SK-MEL-5 (cell line): ENCODE measurements at regions not wholly inside any gene's neighbourhood (a gene's known extent, or its start where the extent isn't known, plus 50 kb on each side); places are given as distances from the start of the nearest gene placed in this dataset.

Source experiments
- DNase-seq: peaks from one replicate; pipeline ENCODE4 v3.0.0-alpha.2; 2016; ENCODE audit warnings: low read depth, low spot score
- in situ Hi-C: cut with HindIII; loops from 2 replicates; pipeline ENCODE4 v1.10.0; 2016; ENCODE audit warnings: low sequenced_read_pairs, high pct_unique_total_duplicates, low pct_unique_long_range_greater_than_20kb
- small RNA-seq, 2 experiments: library from RNA; depleted of rRNA; stranded (forward); fragments of <200 nt; gene quantifications; one replicate each; pipeline ENCODE3, GENCODE V24; 2014

DNA sequence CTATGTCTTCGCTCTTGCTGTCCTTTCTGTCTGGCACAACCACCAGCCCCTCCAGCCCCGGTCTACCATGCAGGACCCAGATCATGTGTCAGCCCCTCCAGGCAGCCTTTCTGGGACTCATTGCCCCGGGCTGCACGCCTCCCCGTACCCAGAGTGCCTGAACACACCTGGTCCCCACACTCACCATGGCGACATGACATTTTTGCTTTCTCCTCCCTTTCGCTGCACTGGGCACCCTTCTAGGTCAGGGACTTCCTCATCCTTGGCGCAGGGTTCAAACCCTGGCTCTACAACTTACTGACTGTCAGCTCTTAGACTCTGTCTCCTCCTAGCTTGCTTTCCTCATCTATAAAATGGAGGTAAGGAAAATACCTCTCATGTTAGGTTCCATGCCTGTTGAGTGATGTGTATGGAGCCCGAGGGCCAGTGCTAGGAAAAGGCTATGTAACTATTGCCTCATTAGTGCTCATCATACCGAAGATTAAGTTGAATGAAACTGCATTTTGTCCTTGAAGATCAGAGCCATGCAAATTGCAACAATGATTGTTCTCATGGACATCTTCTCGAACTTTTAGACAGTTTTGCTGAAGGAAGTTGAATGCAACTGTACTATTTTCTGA is 49.7 kb upstream of the TIAM2 start:
- in situ Hi-C loops: no loop called here
- DNase-seq: no peak

Small RNA genes lying in the stretch of these regions (small RNA-seq; reads per million reads assigned to genes)
- 0 reads per million in 2 experiments for gene RF00096
